PFSK-1 (cell line): ENCODE measurements at regions not wholly inside any gene's neighbourhood (a gene's known extent, or its start where the extent isn't known, plus 50 kb on each side); places are given as distances from the start of the nearest gene placed in this dataset.

Source experiments
- POLR2AphosphoS5 ChIP-seq: IDR thresholded peaks from 2 replicates; pipeline ENCODE4 v1.6.1; 2012; ENCODE audit warnings: low read depth, mild to moderate bottlenecking, control low read depth, low read length, moderate library complexity
- TAF1 ChIP-seq: IDR thresholded peaks from 2 replicates; pipeline ENCODE4 v1.6.1; 2012; ENCODE audit warnings: low read length, control low read depth, borderline replicate concordance; ENCODE audit not compliant: insufficient read depth

DNA sequence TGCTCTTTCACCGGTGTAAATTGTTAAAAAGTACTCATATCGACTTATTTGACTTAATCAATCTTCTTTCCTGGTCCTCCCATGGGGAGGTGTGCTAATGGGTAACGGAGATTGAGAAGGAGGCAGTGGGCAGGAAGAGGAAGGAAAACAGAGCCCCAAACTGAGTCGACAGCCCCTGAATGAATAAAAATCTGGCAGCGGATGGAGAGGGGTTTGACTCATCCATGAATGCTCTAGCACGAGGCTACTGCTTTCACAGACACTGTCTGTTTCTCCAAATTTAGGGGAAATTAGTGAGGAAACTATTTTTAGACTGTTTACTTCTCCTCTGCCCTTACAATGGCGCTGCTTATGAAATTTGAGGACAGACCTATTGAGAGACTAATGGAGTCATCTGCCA lies 142.2 kb upstream of the ATXN1 start:
- peak; percentile 66; the same call in 1 of the 2 replicates for TF ChIP-seq POLR2AphosphoS5
- peak; percentile 45; the same call in 1 of the 2 replicates for TF ChIP-seq TAF1
